H1 (cell line): ENCODE measurements at regions not wholly inside any gene's neighbourhood (a gene's known extent, or its start where the extent isn't known, plus 50 kb on each side); places are given as distances from the start of the nearest gene placed in this dataset.

Experiments used
- BRCA1 ChIP-seq: IDR thresholded peaks from 2 replicates; pipeline ENCODE4 v1.6.1; 2012; ENCODE audit warnings: low read depth, low read length, improper control_type of control experiment
- CHD2 ChIP-seq: IDR thresholded peaks from 2 replicates; pipeline ENCODE4 v1.6.1; 2012; ENCODE audit warnings: low read length, improper control_type of control experiment
- HDAC6 ChIP-seq: IDR thresholded peaks from one replicate; pipeline ENCODE4 v1.7.1; 2012; ENCODE audit warnings: low read depth, mild to moderate bottlenecking, inconsistent platforms, low read length, moderate library complexity
- KDM1A ChIP-seq: fragments of 200-600, 300-600 bp; sonication (generic); IDR thresholded peaks from 2 replicates; pipeline ENCODE4 v1.7.1; 2016; ENCODE audit warnings: mild to moderate bottlenecking, low read length, borderline replicate concordance
- NRF1 ChIP-seq: IDR thresholded peaks from 2 replicates; pipeline ENCODE4 v1.6.1; 2011; ENCODE audit warnings: mild to moderate bottlenecking, low read depth, low read length, improper control_type of control experiment
- RAD21 ChIP-seq, 2 experiments: IDR thresholded peaks in 1 of 2; conservative IDR thresholded peaks in 1 of 2; 2 replicates each; pipeline ENCODE4 v1.6.1; 2011; ENCODE audit warnings: low read depth in 2 of 2, low read length in 2 of 2, improper control_type of control experiment in 1 of 2, inconsistent platforms in 1 of 2, mild to moderate bottlenecking in 1 of 2, moderate library complexity in 1 of 2
- RFX5 ChIP-seq: IDR thresholded peaks from 2 replicates; pipeline ENCODE4 v1.6.1; 2011; ENCODE audit warnings: low read depth, low read length, improper control_type of control experiment, borderline replicate concordance
- SP1 ChIP-seq: IDR thresholded peaks from 2 replicates; pipeline ENCODE4 v1.6.1; 2011; ENCODE audit warnings: low read depth, low read length
- YY1 ChIP-seq: IDR thresholded peaks from 2 replicates; pipeline ENCODE4 v1.6.1; 2011; ENCODE audit warnings: low read depth, mild to moderate bottlenecking, low read length
- TF ChIP-seq, protein P1 (sequence below), 3 experiments: IDR thresholded peaks; 1 replicate in 2 of 3; 2 replicates in 1 of 3; pipeline versions ENCODE4 v1.5.1 to v1.6.1; 2011; ENCODE audit warnings: low read length in 3 of 3, mild to moderate bottlenecking in 3 of 3, inconsistent platforms in 2 of 3, low read depth in 1 of 3, moderate library complexity in 1 of 3; ENCODE audit not compliant: insufficient read depth in 1 of 3; ENCODE audit errors: control extremely low read depth in 1 of 3
- TF ChIP-seq, protein P2 (sequence below): IDR thresholded peaks from 2 replicates; pipeline ENCODE4 v1.6.1; 2012; ENCODE audit warnings: inconsistent platforms
- TF ChIP-seq, protein P3 (sequence below): IDR thresholded peaks from 2 replicates; pipeline ENCODE4 v1.6.1; 2011; ENCODE audit warnings: low read length, improper control_type of control experiment

DNA sequence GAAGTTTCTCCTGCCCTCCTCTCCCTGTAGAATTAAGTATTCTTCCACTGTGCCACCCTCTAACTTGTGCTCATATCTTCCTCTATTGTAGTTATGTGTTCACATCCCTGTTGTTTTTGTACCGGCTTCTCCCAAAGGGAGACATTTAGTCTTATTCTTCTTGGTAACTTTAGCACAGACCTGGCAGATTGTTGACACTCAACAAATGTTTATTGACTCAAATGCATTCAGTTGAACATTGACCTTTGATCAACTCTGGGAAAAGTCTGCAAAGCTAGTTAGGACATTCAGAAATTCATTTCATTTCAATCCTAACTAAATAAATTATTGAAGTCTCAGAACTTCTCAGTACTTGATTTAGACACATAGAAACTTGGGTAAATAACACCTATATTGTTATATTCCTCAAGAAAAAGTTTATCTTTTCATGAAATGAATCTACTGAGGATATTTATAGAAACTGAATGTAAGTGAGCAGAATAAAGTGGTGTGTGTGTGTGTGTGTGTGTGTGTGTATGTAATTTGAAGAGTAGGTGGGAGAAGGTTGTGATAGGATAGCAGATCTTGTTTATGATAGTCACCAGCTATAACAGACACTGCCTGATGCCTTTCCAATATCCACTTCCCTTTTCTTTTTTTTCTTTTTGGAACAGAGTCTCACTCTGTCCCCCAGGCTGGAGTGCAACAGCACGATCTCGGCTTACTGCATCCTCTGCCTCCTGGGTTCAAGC lies 872.4 kb upstream of the CXADR start:
- TF ChIP-seq NRF1 (no peak), RFX5 (no peak), KDM1A (no peak), BRCA1 (no peak), HDAC6 (no peak), CHD2 (no peak), SP1 (no peak), YY1 (no peak), RAD21 (IDR thresholded peaks at IDR 0.05 in 1 of 2, conservative IDR thresholded peaks at IDR 0.05 in 1 of 2; ENCODE audit: low read depth in 2 of 2, low read length in 2 of 2) (no peak)
- TF ChIP-seq, protein P1, sequence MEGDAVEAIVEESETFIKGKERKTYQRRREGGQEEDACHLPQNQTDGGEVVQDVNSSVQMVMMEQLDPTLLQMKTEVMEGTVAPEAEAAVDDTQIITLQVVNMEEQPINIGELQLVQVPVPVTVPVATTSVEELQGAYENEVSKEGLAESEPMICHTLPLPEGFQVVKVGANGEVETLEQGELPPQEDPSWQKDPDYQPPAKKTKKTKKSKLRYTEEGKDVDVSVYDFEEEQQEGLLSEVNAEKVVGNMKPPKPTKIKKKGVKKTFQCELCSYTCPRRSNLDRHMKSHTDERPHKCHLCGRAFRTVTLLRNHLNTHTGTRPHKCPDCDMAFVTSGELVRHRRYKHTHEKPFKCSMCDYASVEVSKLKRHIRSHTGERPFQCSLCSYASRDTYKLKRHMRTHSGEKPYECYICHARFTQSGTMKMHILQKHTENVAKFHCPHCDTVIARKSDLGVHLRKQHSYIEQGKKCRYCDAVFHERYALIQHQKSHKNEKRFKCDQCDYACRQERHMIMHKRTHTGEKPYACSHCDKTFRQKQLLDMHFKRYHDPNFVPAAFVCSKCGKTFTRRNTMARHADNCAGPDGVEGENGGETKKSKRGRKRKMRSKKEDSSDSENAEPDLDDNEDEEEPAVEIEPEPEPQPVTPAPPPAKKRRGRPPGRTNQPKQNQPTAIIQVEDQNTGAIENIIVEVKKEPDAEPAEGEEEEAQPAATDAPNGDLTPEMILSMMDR (IDR thresholded peaks at IDR 0.05; ENCODE audit: control extremely low read depth in 1 of 3, insufficient read depth in 1 of 3, low read depth in 1 of 3, low read length in 3 of 3): no peak
- TF ChIP-seq, protein P2, sequence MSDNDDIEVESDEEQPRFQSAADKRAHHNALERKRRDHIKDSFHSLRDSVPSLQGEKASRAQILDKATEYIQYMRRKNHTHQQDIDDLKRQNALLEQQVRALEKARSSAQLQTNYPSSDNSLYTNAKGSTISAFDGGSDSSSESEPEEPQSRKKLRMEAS: no peak
- TF ChIP-seq, protein P3, sequence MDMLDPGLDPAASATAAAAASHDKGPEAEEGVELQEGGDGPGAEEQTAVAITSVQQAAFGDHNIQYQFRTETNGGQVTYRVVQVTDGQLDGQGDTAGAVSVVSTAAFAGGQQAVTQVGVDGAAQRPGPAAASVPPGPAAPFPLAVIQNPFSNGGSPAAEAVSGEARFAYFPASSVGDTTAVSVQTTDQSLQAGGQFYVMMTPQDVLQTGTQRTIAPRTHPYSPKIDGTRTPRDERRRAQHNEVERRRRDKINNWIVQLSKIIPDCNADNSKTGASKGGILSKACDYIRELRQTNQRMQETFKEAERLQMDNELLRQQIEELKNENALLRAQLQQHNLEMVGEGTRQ: no peak
